ENCODE measurements at regions not wholly inside any gene's neighbourhood (a gene's known extent, or its start where the extent isn't known, plus 50 kb on each side); places are given as distances from the start of the nearest gene placed in this dataset.

DNA sequence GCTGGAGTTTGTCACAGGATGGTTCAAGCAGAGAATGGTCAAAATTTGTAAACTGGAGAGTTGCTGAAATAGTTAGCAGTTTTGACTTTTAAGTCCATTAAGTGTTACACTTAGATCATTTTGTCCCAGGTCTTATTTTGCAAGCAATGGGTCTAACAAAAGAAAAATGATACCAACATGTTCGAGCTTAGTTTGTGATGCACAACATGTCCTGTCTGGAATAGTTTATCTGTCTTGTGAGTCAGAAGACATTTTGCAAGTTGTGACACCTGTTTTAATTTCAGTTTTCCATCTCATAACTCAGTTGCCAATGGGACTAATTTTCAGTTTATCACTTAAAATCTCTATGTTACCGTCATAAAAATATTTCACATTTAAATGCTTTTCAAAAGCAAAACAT, 929.8 kb downstream of the CDH18 start:
- H3K4me1 ChIP-seq: no peaks in the 10 kb centered on the region
- H3K9me3 ChIP-seq (ENCODE audit: control insufficient read depth, low read length): no peaks in the 10 kb centered on the region
- H3K36me3 ChIP-seq (ENCODE audit: control insufficient read depth, insufficient read depth, low read length): no peaks in the 10 kb centered on the region

DNA sequence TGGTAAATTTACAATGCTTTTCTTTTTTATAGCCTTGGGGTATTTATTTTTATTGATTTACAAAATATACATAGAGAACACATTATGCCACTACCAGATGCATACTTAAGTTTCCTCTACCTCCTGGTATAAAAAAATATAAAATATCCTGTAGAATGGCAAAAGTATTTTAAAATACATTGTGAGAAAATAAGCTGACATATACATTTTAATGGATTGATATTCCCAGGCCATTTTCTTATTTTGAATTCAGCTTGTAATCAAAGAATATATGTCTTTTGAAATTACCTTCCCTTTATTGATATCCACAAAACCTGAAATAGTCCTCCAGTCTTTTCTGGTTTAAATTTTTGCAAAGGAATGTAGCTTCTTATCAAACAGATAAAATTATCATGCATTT, 923.9 kb downstream of the CDH18 start:
- Histone ChIP-seq H2AFZ (no peak overlapping the region), H3K27ac (no peak overlapping the region), H3K4me2 (ENCODE audit: low read length) (no peak overlapping the region), H3K79me2 (no peaks in the 10 kb centered on the region), H3K9me3 (ENCODE audit: control insufficient read depth, low read length) (no peaks in the 10 kb centered on the region), H3K36me3 (ENCODE audit: control insufficient read depth, insufficient read depth, low read length) (no peaks in the 10 kb centered on the region), H3K27me3 (ENCODE audit: control insufficient read depth, insufficient read depth, low read length) (no peaks in the 10 kb centered on the region), H3K9ac (no peak overlapping the region), H3K4me3 (ENCODE audit: low read depth, low read length) (no peak overlapping the region), H3K4me1 (no peaks in the 10 kb centered on the region)
- TF ChIP-seq, protein P1, sequence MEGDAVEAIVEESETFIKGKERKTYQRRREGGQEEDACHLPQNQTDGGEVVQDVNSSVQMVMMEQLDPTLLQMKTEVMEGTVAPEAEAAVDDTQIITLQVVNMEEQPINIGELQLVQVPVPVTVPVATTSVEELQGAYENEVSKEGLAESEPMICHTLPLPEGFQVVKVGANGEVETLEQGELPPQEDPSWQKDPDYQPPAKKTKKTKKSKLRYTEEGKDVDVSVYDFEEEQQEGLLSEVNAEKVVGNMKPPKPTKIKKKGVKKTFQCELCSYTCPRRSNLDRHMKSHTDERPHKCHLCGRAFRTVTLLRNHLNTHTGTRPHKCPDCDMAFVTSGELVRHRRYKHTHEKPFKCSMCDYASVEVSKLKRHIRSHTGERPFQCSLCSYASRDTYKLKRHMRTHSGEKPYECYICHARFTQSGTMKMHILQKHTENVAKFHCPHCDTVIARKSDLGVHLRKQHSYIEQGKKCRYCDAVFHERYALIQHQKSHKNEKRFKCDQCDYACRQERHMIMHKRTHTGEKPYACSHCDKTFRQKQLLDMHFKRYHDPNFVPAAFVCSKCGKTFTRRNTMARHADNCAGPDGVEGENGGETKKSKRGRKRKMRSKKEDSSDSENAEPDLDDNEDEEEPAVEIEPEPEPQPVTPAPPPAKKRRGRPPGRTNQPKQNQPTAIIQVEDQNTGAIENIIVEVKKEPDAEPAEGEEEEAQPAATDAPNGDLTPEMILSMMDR (IDR thresholded peaks at IDR 0.05): no peak

More for the DNA sequence above, 929.8 kb downstream of the CDH18 start:
- Histone ChIP-seq H3K4me2 (ENCODE audit: low read length) (no peak overlapping the region), H3K9ac (no peak overlapping the region), H3K27me3 (ENCODE audit: control insufficient read depth, insufficient read depth, low read length) (no peaks in the 10 kb centered on the region), H3K27ac (no peak overlapping the region), H3K4me3 (ENCODE audit: low read depth, low read length) (no peak overlapping the region), H2AFZ (no peak overlapping the region), H3K79me2 (no peaks in the 10 kb centered on the region)
- TF ChIP-seq, protein P1 (IDR thresholded peaks at IDR 0.05): no peak

DNA sequence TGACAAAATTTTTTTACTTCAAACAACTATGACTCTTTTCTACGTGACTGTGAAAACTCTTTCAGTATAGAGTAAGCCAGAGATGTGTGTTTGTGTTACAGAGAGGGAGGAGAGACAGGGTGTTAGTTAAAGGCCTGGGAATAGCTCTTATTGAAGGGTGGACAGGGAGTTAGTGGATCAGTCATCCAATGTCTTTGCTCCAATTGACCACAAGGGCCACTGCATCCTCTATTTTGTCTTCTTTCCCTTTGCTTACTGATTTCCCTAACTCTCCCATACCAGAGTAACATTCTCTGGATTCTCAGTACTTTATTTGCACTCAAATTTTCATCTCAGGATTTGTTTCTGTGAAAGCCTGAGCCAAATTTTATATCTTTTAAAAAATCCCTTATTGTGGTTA, 920.3 kb downstream of the CDH18 start:
- Histone ChIP-seq H3K4me2 (ENCODE audit: low read length) (no peak overlapping the region), H2AFZ (no peak overlapping the region), H3K4me1 (no peaks in the 10 kb centered on the region), H3K79me2 (no peaks in the 10 kb centered on the region), H3K9me3 (ENCODE audit: control insufficient read depth, low read length) (no peaks in the 10 kb centered on the region), H3K27ac (no peak overlapping the region), H3K36me3 (ENCODE audit: control insufficient read depth, insufficient read depth, low read length) (no peaks in the 10 kb centered on the region), H3K4me3 (ENCODE audit: low read depth, low read length) (no peak overlapping the region), H3K27me3 (ENCODE audit: control insufficient read depth, insufficient read depth, low read length) (no peaks in the 10 kb centered on the region), H3K9ac (no peak overlapping the region)
- TF ChIP-seq, protein P1 (IDR thresholded peaks at IDR 0.05): no peak

DNA sequence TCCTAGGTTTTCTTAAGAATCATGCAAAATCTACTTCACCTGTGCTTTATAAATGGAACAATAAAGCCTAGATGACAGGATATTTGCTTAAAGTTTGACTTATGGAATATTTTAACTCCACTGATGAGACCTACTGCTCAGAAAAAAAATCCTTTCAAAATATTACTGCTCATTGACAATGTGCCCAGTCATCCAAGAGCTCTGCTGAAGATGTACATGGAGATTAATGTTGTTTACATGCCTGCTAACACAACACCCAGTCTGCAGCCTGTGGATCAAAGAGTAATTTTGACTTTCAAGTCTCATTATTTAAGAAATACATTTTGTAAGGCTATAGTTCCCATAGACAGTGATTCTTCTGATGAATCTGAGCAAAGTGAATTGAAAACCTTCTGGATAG, 889.6 kb downstream of the CDH18 start:
- H3K9ac ChIP-seq: no peak overlapping the region
- no peaks in the 10 kb centered on the region for H3K79me2 ChIP-seq
- no peak overlapping the region for H3K27ac ChIP-seq
- no peaks in the 10 kb centered on the region for H3K36me3 ChIP-seq (ENCODE audit: control insufficient read depth, insufficient read depth, low read length)
- H2AFZ ChIP-seq: no peak overlapping the region
- TF ChIP-seq, protein P1 (IDR thresholded peaks at IDR 0.05): no peak
- no peaks in the 10 kb centered on the region for H3K27me3 ChIP-seq (ENCODE audit: control insufficient read depth, insufficient read depth, low read length)
- H3K4me3 ChIP-seq (ENCODE audit: low read depth, low read length): no peak overlapping the region
- no peaks in the 10 kb centered on the region for H3K4me1 ChIP-seq
- H3K4me2 ChIP-seq (ENCODE audit: low read length): no peak overlapping the region
- no peaks in the 10 kb centered on the region for H3K9me3 ChIP-seq (ENCODE audit: control insufficient read depth, low read length)

DNA sequence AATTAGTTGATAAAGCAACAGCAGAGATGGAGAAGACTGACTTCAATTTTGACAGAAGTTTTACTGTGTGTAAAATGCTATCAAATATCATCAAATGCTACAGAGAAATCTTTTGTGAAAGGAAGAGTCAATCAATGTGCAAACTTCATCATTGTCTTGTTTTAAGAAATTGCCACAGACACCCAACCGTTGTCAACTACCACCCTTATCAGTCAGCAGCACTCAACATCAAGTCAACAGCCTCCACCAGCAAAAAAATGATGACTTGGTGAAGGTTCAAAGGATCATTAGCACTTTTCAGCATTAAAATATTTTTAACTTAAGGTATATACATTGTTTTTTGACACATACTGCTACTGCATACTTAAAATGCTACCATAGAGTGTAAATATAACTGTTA, 888.8 kb downstream of the CDH18 start:
- Histone ChIP-seq H3K4me3 (ENCODE audit: low read depth, low read length) (no peak overlapping the region), H3K9me3 (ENCODE audit: control insufficient read depth, low read length) (no peaks in the 10 kb centered on the region), H3K79me2 (no peaks in the 10 kb centered on the region)

More for the DNA sequence above, 888.8 kb downstream of the CDH18 start:
- no peaks in the 10 kb centered on the region for H3K27me3 ChIP-seq (ENCODE audit: control insufficient read depth, insufficient read depth, low read length)
- H3K27ac ChIP-seq: no peak overlapping the region
- H3K36me3 ChIP-seq (ENCODE audit: control insufficient read depth, insufficient read depth, low read length): no peaks in the 10 kb centered on the region
- TF ChIP-seq, protein P1 (IDR thresholded peaks at IDR 0.05): no peak
- H3K4me1 ChIP-seq: no peaks in the 10 kb centered on the region
- H3K4me2 ChIP-seq (ENCODE audit: low read length): no peak overlapping the region
- no peak overlapping the region for H2AFZ ChIP-seq
- H3K9ac ChIP-seq: no peak overlapping the region
